Pancreas (tissue), 10 donors: ENCODE measurements at regions not wholly inside any gene's neighbourhood (a gene's known extent, or its start where the extent isn't known, plus 50 kb on each side); places are given as distances from the start of the nearest gene placed in this dataset.
A peak's percentile ranks its signal among the peaks of the same experiment; 100 is the strongest.

Source experiments
- ATAC-seq, 4 donors: fragments of 200-7000 bp; cut with Tn5 transposase; one replicate each; pipeline versions ENCODE4 v1.8.0 to v1.9.1; 2020; ENCODE audit warnings: mild to moderate bottlenecking in 4 of 4, moderate library complexity in 4 of 4
- DNase-seq, 6 donors: peaks; one replicate each; pipeline ENCODE4 v3.0.0-alpha.2; 2020
- FAIRE-seq: peaks from 2 replicates; lab custom pipeline; 2012; peaks lifted over from hg19 to GRCh38; lab: Jason Lieb, UNC
- H3K27ac ChIP-seq, 4 donors: fragments of 200-600 bp; sonication (generic); 1 replicate in 3 of 4; 2 replicates in 1 of 4; pipeline versions ENCODE4 v1.5.0 to v1.8.0; 2020
- H3K27me3 ChIP-seq, 4 donors: fragments of 200-600 bp; one replicate each; pipeline ENCODE4 v1.8.0; 2021
- H3K36me3 ChIP-seq, 3 donors: fragments of 200-600 bp; sonication (generic) in 1 of 3; one replicate each; pipeline versions ENCODE4 v1.5.0 to v1.8.0; 2020 to 2021
- H3K4me1 ChIP-seq, 3 donors: fragments of 200-600 bp; one replicate each; pipeline ENCODE4 v1.8.0; 2021
- H3K4me3 ChIP-seq, 4 donors: fragments of 200-600 bp; sonication (generic) in 2 of 4; one replicate each; pipeline versions ENCODE4 v1.5.0 to v1.8.0; 2020 to 2021
- H3K9me3 ChIP-seq, 4 donors: fragments of 200-600 bp; one replicate each; pipeline ENCODE4 v1.8.0; 2021
- CTCF ChIP-seq, 4 donors: fragments of 200-600 bp; sonication (generic) in 3 of 4; IDR thresholded peaks; one replicate each; pipeline versions ENCODE4 v1.5.0 to v1.8.0; 2021; ENCODE audit warnings: antibody characterized with exemption in 4 of 4
- WGBS, 2 donors: extraction: QIAGEN DNeasy Blood & Tissue Kit; methylation state at CpG; one replicate each; pipeline ENCODE4 v1.1.7; 2013; 5-methylcytosine and 5-hydroxymethylcytosine counted together
- intact Hi-C, 3 donors: fragments of 100-400 bp; cut with DNase I; formaldehyde crosslinking; loops; one replicate each; pipeline versions ENCODE4 v1.11.1 to v1.14.2; 2022
- donor health status: healthy with polysubstance abuse.
- donor health status: DM: no; HTN: no; CAD: no; lungs with moderate emphysema.
- donor health status: DM: no; HTN: no; CAD: no.
- donor health status: control.
- donor health status: control.
- donor health status: Bipolar disorder and iron deficiency.
- donor health status: DM: yes; HTN: yes; CAD: no.
- donor health status: DM: no; HTN: no; CAD: no.
- donor health status: DM: no; HTN: no; CAD: no.
- donor health status: DM: yes; HTN: yes; CAD: no.

GRCh38 chr11:119805663-119806062, 76.7 kb upstream of the NECTIN1 start:
- Histone ChIP-seq H3K27ac (no peak overlapping the region), H3K9me3 (no peaks in the 10 kb centered on the region), H3K4me1 (no peaks in the 10 kb centered on the region), H3K4me3 (no peak overlapping the region), H3K36me3 (no peaks in the 10 kb centered on the region), H3K27me3 (no peaks in the 10 kb centered on the region)
- DNase-seq (no peak), FAIRE-seq (no peak), ATAC-seq (no peak)
- intact Hi-C loops: no loop called here
- TF ChIP-seq CTCF (IDR thresholded peaks at IDR 0.05): no peak
- 91 to 94% methylated on average over 8 of the region's 8 CpGs for WGBS, 2 donors

- FAIRE-seq: no peak
- H3K4me3 ChIP-seq: no peak overlapping the region
- no peaks in the 10 kb centered on the region for H3K9me3 ChIP-seq
- no peak for ATAC-seq
- no peaks in the 10 kb centered on the region for H3K27me3 ChIP-seq
- WGBS, 2 donors: 91 to 95% methylated on average over 5 of the region's 5 CpGs
- intact Hi-C loops: no loop called here
- DNase-seq: no peak
- H3K27ac ChIP-seq: no peak overlapping the region
- TF ChIP-seq CTCF (IDR thresholded peaks at IDR 0.05): no peak
- no peaks in the 10 kb centered on the region for H3K36me3 ChIP-seq
- H3K4me1 ChIP-seq: no peaks in the 10 kb centered on the region
Measured at GRCh38 chr11:119804698-119805097, 75.7 kb upstream of the NECTIN1 start.

- no peaks in the 10 kb centered on the region for H3K4me1 ChIP-seq
- H3K9me3 ChIP-seq: no peaks in the 10 kb centered on the region
- ATAC-seq: peak in 3 of 4 donors; percentile 36 to 83 (median 78)
- intact Hi-C loops: no loop called here
- no peak for TF ChIP-seq CTCF (IDR thresholded peaks at IDR 0.05)
- no peak for FAIRE-seq
- 52 to 65% methylated on average over 6 of the region's 6 CpGs for WGBS, 2 donors
- H3K27me3 ChIP-seq: no peaks in the 10 kb centered on the region
- H3K27ac ChIP-seq: no peak overlapping the region
- H3K36me3 ChIP-seq: no peaks in the 10 kb centered on the region
- H3K4me3 ChIP-seq: no peak overlapping the region
- DNase-seq: peak in 2 of 6 donors; percentile 29 to 46
Measured at GRCh38 chr11:119803726-119804294, 74.8 kb upstream of the NECTIN1 start.

GRCh38 chr11:119803139-119803538, 74.1 kb upstream of the NECTIN1 start:
- TF ChIP-seq CTCF (IDR thresholded peaks at IDR 0.05): no peak
- H3K4me1 ChIP-seq: no peaks in the 10 kb centered on the region
- DNase-seq: peak in 3 of 6 donors; percentile 23 to 54 (median 27)
- H3K36me3 ChIP-seq: no peaks in the 10 kb centered on the region
- no peaks in the 10 kb centered on the region for H3K9me3 ChIP-seq
- H3K27me3 ChIP-seq: no peaks in the 10 kb centered on the region
- no peak overlapping the region for H3K4me3 ChIP-seq
- intact Hi-C loops: no loop called here
- no peak for FAIRE-seq
- no peak overlapping the region for H3K27ac ChIP-seq
- peak in 3 of 4 donors; percentile 50 to 71 (median 65) for ATAC-seq
- 45 to 50% methylated on average over 6 of the region's 6 CpGs for WGBS, 2 donors

- WGBS, 2 donors: 57 to 73% methylated on average over 5 of the region's 5 CpGs
Measured at GRCh38 chr11:119802670-119803069, 73.7 kb upstream of the NECTIN1 start.

More at GRCh38 chr11:119802670-119803069, 73.7 kb upstream of the NECTIN1 start:
- no peak for FAIRE-seq
- TF ChIP-seq CTCF (IDR thresholded peaks at IDR 0.05): no peak
- intact Hi-C loops: no loop called here
- Histone ChIP-seq H3K4me1 (no peaks in the 10 kb centered on the region), H3K4me3 (no peak overlapping the region), H3K9me3 (no peaks in the 10 kb centered on the region), H3K36me3 (no peaks in the 10 kb centered on the region), H3K27ac (no peak overlapping the region), H3K27me3 (no peaks in the 10 kb centered on the region)
- peak in 1 of 4 donors; percentile 37 for ATAC-seq
- DNase-seq: no peak
